Ishikawa (cell line): ENCODE measurements at regions not wholly inside any gene's neighbourhood (a gene's known extent, or its start where the extent isn't known, plus 50 kb on each side); places are given as distances from the start of the nearest gene placed in this dataset.

Experiments used
- CREB1 ChIP-seq: IDR thresholded peaks from 2 replicates; pipeline ENCODE4 v1.6.1; 2012; ENCODE audit warnings: low read depth
- EGR1 ChIP-seq: IDR thresholded peaks from 2 replicates; pipeline ENCODE4 v1.6.1; 2012
- EP300 ChIP-seq: IDR thresholded peaks from 2 replicates; pipeline ENCODE4 v1.6.1; 2012; ENCODE audit warnings: borderline replicate concordance
- FOXM1 ChIP-seq: IDR thresholded peaks from 2 replicates; pipeline ENCODE4 v1.6.1; 2012; ENCODE audit warnings: low read depth, borderline replicate concordance
- NFIC ChIP-seq: IDR thresholded peaks from 2 replicates; pipeline ENCODE4 v1.6.1; 2012
- RAD21 ChIP-seq: IDR thresholded peaks from 2 replicates; pipeline ENCODE4 v1.6.1; 2012; ENCODE audit warnings: low read depth
- TAF1 ChIP-seq: IDR thresholded peaks from 2 replicates; pipeline ENCODE4 v1.6.1; 2012; ENCODE audit warnings: low read depth, mild to moderate bottlenecking
- TEAD4 ChIP-seq: IDR thresholded peaks from 2 replicates; pipeline ENCODE4 v1.6.1; 2012
- YY1 ChIP-seq: IDR thresholded peaks from 2 replicates; pipeline ENCODE4 v1.6.1; 2012; ENCODE audit warnings: low read depth
- TF ChIP-seq, protein P1 (sequence below): IDR thresholded peaks from 2 replicates; pipeline ENCODE4 v1.6.1; 2012
- TF ChIP-seq, protein P2 (sequence below): IDR thresholded peaks from 2 replicates; pipeline ENCODE4 v1.6.1; 2012
- TF ChIP-seq, protein P3 (sequence below): IDR thresholded peaks from 2 replicates; pipeline ENCODE4 v1.6.1; 2012; ENCODE audit warnings: low read depth, mild to moderate bottlenecking

DNA sequence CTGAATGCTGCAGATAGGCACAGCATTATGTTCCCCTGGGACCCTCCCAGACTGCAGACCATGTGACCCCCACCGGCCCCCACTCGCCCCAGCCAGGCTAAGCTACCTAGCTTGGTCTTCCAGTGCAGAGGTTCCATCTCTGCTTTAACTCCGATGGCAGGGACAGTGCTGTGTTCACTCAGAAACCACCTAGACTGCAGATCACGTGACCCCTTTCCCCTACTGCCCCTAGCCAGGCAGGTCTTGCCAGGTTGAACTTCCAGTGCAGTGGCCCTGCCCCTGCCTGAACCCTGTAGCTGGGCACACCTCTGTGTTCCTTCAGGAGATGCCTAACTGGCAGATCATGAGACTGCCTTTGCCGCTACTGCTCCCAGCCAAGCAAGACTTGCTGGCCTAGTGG, 1116.2 kb downstream of the FLRT2 start:
- TF ChIP-seq CREB1 (no peak), NFIC (no peak), TEAD4 (no peak), TAF1 (no peak), RAD21 (no peak), YY1 (no peak), EP300 (no peak), FOXM1 (no peak), EGR1 (no peak)
- TF ChIP-seq, protein P1, sequence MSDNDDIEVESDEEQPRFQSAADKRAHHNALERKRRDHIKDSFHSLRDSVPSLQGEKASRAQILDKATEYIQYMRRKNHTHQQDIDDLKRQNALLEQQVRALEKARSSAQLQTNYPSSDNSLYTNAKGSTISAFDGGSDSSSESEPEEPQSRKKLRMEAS, result no peak
- TF ChIP-seq, protein P2, sequence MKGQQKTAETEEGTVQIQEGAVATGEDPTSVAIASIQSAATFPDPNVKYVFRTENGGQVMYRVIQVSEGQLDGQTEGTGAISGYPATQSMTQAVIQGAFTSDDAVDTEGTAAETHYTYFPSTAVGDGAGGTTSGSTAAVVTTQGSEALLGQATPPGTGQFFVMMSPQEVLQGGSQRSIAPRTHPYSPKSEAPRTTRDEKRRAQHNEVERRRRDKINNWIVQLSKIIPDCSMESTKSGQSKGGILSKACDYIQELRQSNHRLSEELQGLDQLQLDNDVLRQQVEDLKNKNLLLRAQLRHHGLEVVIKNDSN, result no peak
- TF ChIP-seq, protein P3, sequence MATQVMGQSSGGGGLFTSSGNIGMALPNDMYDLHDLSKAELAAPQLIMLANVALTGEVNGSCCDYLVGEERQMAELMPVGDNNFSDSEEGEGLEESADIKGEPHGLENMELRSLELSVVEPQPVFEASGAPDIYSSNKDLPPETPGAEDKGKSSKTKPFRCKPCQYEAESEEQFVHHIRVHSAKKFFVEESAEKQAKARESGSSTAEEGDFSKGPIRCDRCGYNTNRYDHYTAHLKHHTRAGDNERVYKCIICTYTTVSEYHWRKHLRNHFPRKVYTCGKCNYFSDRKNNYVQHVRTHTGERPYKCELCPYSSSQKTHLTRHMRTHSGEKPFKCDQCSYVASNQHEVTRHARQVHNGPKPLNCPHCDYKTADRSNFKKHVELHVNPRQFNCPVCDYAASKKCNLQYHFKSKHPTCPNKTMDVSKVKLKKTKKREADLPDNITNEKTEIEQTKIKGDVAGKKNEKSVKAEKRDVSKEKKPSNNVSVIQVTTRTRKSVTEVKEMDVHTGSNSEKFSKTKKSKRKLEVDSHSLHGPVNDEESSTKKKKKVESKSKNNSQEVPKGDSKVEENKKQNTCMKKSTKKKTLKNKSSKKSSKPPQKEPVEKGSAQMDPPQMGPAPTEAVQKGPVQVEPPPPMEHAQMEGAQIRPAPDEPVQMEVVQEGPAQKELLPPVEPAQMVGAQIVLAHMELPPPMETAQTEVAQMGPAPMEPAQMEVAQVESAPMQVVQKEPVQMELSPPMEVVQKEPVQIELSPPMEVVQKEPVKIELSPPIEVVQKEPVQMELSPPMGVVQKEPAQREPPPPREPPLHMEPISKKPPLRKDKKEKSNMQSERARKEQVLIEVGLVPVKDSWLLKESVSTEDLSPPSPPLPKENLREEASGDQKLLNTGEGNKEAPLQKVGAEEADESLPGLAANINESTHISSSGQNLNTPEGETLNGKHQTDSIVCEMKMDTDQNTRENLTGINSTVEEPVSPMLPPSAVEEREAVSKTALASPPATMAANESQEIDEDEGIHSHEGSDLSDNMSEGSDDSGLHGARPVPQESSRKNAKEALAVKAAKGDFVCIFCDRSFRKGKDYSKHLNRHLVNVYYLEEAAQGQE, result no peak
